Caki2 (cell line): ENCODE measurements at regions not wholly inside any gene's neighbourhood (a gene's known extent, or its start where the extent isn't known, plus 50 kb on each side); places are given as distances from the start of the nearest gene placed in this dataset.
"Not testable (repeated sequence)": the region's sequence is repeated elsewhere in the genome, so short reads cannot be mapped to it uniquely, and the experiment has no call there.

Source experiments
- DNase-seq: peaks from one replicate; pipeline ENCODE4 v3.0.0-alpha.2; 2015; ENCODE audit warnings: low read depth
- in situ Hi-C: cut with HindIII; loops from 2 replicates; pipeline ENCODE4 v1.10.0; 2016; ENCODE audit warnings: low sequenced_read_pairs, low pct_unique_long_range_greater_than_20kb, mixed read lengths

GRCh38 chr1:232319518-232320210, 310.3 kb downstream of the SIPA1L2 start:
- no peak for DNase-seq
- in situ Hi-C loops: no loop called here

- in situ Hi-C loops: no loop called here
- DNase-seq: no peak
Measured at GRCh38 chr1:232319072-232319471, 310.9 kb downstream of the SIPA1L2 start.

- in situ Hi-C loops: no loop called here
- DNase-seq: no peak
Measured at GRCh38 chr1:232318143-232318542, 311.8 kb downstream of the SIPA1L2 start.

- in situ Hi-C loops: no loop called here
- DNase-seq: peak; percentile 44
Measured at GRCh38 chr1:232317350-232317749, 312.6 kb downstream of the SIPA1L2 start.

GRCh38 chr1:232316864-232317263, 313.1 kb downstream of the SIPA1L2 start:
- DNase-seq: no peak
- in situ Hi-C loops: no loop called here

- in situ Hi-C loops: not testable (repeated sequence)
Measured at GRCh38 chr1:232313876-232314275, 316.1 kb downstream of the SIPA1L2 start.

GRCh38 chr1:232310541-232310940, 319.4 kb downstream of the SIPA1L2 start:
- DNase-seq: no peak
- in situ Hi-C loops: no loop called here

More at GRCh38 chr1:232313876-232314275, 316.1 kb downstream of the SIPA1L2 start:
- DNase-seq: not testable (repeated sequence)

- in situ Hi-C loops: no loop called here
- no peak for DNase-seq
Measured at GRCh38 chr1:232308616-232309015, 321.3 kb downstream of the SIPA1L2 start.

- in situ Hi-C loops: no loop called here
- no peak for DNase-seq
Measured at GRCh38 chr1:232307296-232308017, 322.5 kb downstream of the SIPA1L2 start.

GRCh38 chr1:232306269-232306961, 323.5 kb downstream of the SIPA1L2 start:
- in situ Hi-C loops: no loop called here
- DNase-seq: no peak

GRCh38 chr1:232305050-232305449, 324.9 kb downstream of the SIPA1L2 start:
- in situ Hi-C loops: no loop called here
- DNase-seq: no peak

GRCh38 chr1:232303222-232303620, 326.7 kb downstream of the SIPA1L2 start:
- DNase-seq: no peak
- in situ Hi-C loops: no loop called here

- in situ Hi-C loops: no loop called here
- no peak for DNase-seq
Measured at GRCh38 chr1:232302376-232303221, 327.3 kb downstream of the SIPA1L2 start.

- in situ Hi-C loops: no loop called here
- no peak for DNase-seq
Measured at GRCh38 chr1:232301246-232301645, 328.7 kb downstream of the SIPA1L2 start.

GRCh38 chr1:232300466-232300865, 329.5 kb downstream of the SIPA1L2 start:
- in situ Hi-C loops: no loop called here
- no peak for DNase-seq

GRCh38 chr1:232296461-232296860, 333.5 kb downstream of the SIPA1L2 start:
- DNase-seq: no peak
- in situ Hi-C loops: no loop called here

GRCh38 chr1:232293361-232293760, 336.6 kb downstream of the SIPA1L2 start:
- no peak for DNase-seq
- in situ Hi-C loops: no loop called here

GRCh38 chr1:232292818-232293217, 337.1 kb downstream of the SIPA1L2 start:
- in situ Hi-C loops: no loop called here
- no peak for DNase-seq
